ENCODE measurements at regions not wholly inside any gene's neighbourhood (a gene's known extent, or its start where the extent isn't known, plus 50 kb on each side); places are given as distances from the start of the nearest gene placed in this dataset.
"Not testable (repeated sequence)": the region's sequence is repeated elsewhere in the genome, so short reads cannot be mapped to it uniquely, and the experiment has no call there.

GRCh38 chr2:95666636-95667035 is 74.8 kb downstream of the TRIM43 start:
- not testable (repeated sequence) for TF ChIP-seq POLR2A (IDR thresholded peaks at IDR 0.05; ENCODE audit: low read length); MYC (IDR thresholded peaks at IDR 0.05; ENCODE audit: borderline replicate concordance, low read length); CTCF (IDR thresholded peaks at IDR 0.05); RAD21 (conservative IDR thresholded peaks at IDR 0.05 in 1 of 2, IDR thresholded peaks at IDR 0.05 in 1 of 2); EP300 (IDR thresholded peaks at IDR 0.05); NPAS2 (CRISPR knock-in tag; IDR thresholded peaks at IDR 0.05; ENCODE audit: borderline replicate concordance); JUN (IDR thresholded peaks at IDR 0.05); NR3C1 (IDR thresholded peaks at IDR 0.05); FOSL2 (IDR thresholded peaks at IDR 0.05); FOSL2 (CRISPR knock-in tag; IDR thresholded peaks at IDR 0.05); BHLHE40 (IDR thresholded peaks at IDR 0.05; ENCODE audit: low read depth, low read length); REST (IDR thresholded peaks at IDR 0.05); EHMT2 (IDR thresholded peaks at IDR 0.05; ENCODE audit: low read depth); CEBPB (IDR thresholded peaks at IDR 0.05)
